Smooth muscle cell (in vitro differentiated cells): ENCODE measurements at regions not wholly inside any gene's neighbourhood (a gene's known extent, or its start where the extent isn't known, plus 50 kb on each side); places are given as distances from the start of the nearest gene placed in this dataset.

Source experiments
- DNase-seq: peaks from one replicate; lab custom pipeline; 2025; ENCODE audit not compliant: unreplicated experiment; lab: John Stamatoyannopoulos, UW
- H2AFZ ChIP-seq: fragments of 200-600 bp; sonication (generic); 2 replicates; pipeline ENCODE4 v1.6.0; 2016; ENCODE audit warnings: antibody characterized with exemption, low read depth, mild to moderate bottlenecking
- H3F3A ChIP-seq: fragments of 200-600 bp; sonication (generic); 2 replicates; pipeline ENCODE4 v1.6.0; 2017; ENCODE audit warnings: antibody characterized with exemption, low read depth
- H3K27ac ChIP-seq: fragments of 200-600 bp; sonication (generic); 2 replicates; pipeline ENCODE4 v1.5.1; 2016; ENCODE audit warnings: low read depth, mild to moderate bottlenecking
- H3K27me3 ChIP-seq: fragments of 200-600 bp; sonication (generic); 2 replicates; pipeline ENCODE4 v1.6.1; 2016; ENCODE audit warnings: low read depth, mild to moderate bottlenecking
- H3K36me3 ChIP-seq: fragments of 200-600 bp; sonication (generic); 2 replicates; pipeline ENCODE4 v1.5.1; 2016; ENCODE audit warnings: low read depth
- H3K4me1 ChIP-seq: fragments of 200-600 bp; sonication (generic); 2 replicates; pipeline ENCODE4 v1.5.1; 2016; ENCODE audit warnings: low read depth
- H3K4me2 ChIP-seq: fragments of 200-600 bp; sonication (generic); 2 replicates; pipeline ENCODE4 v1.6.0; 2016; ENCODE audit warnings: mild to moderate bottlenecking
- H3K4me3 ChIP-seq: fragments of 200-600 bp; sonication (generic); 2 replicates; pipeline ENCODE4 v1.5.1; 2016; ENCODE audit warnings: mild to moderate bottlenecking
- H3K79me2 ChIP-seq: fragments of 200-600 bp; sonication (generic); 2 replicates; pipeline ENCODE4 v1.6.0; 2016; ENCODE audit warnings: low read depth, mild to moderate bottlenecking
- H3K9ac ChIP-seq: fragments of 200-600 bp; sonication (generic); 2 replicates; pipeline ENCODE4 v1.6.0; 2016; ENCODE audit warnings: low read depth
- H3K9me3 ChIP-seq: fragments of 200-600 bp; sonication (generic); replicated peaks from 2 replicates; pipeline ENCODE4 v1.5.1; 2016; ENCODE audit warnings: low read depth
- H4K20me1 ChIP-seq: fragments of 200-600 bp; sonication (generic); 2 replicates; pipeline ENCODE4 v1.6.0; 2016; ENCODE audit warnings: low read depth
- CTCF ChIP-seq: fragments of 200-600 bp; sonication (generic); IDR thresholded peaks from 2 replicates; pipeline ENCODE4 v1.5.1; 2017; ENCODE audit warnings: borderline replicate concordance, mild to moderate bottlenecking, antibody characterized with exemption; ENCODE audit not compliant: insufficient read depth, poor library complexity, severe bottlenecking
- WGBS: methylation state at CpG from one replicate; pipeline ENCODE4 v1.1.7; 2016; ENCODE audit warnings: low lambda C conversion rate; 5-methylcytosine and 5-hydroxymethylcytosine counted together

- no peak for TF ChIP-seq CTCF
- H3K27me3 ChIP-seq = no peaks in the 10 kb centered on the region
These were observed 462.4 kb upstream of the SORCS1 start for GRCh38 chr10:107626862-107627261.

GRCh38 chr10:107623292-107623691 lies 458.8 kb upstream of the SORCS1 start:
- H3K27me3 ChIP-seq = no peaks in the 10 kb centered on the region
- H3K4me3 ChIP-seq = no peak overlapping the region
- no peak overlapping the region for H3K4me2 ChIP-seq
- DNase-seq = no peak
- no peaks in the 10 kb centered on the region for H3K36me3 ChIP-seq
- no peak overlapping the region for H3K9ac ChIP-seq
- H4K20me1 ChIP-seq = no peaks in the 10 kb centered on the region
- H2AFZ ChIP-seq = no peak overlapping the region
- no peaks in the 10 kb centered on the region for H3F3A ChIP-seq
- 88% methylated on average over 3 of the region's 3 CpGs for WGBS
- no peaks in the 10 kb centered on the region for H3K9me3 ChIP-seq
- no peaks in the 10 kb centered on the region for H3K4me1 ChIP-seq
- TF ChIP-seq CTCF = no peak
- no peak overlapping the region for H3K27ac ChIP-seq
- H3K79me2 ChIP-seq = no peaks in the 10 kb centered on the region

More at GRCh38 chr10:107626862-107627261, 462.4 kb upstream of the SORCS1 start:
- Histone ChIP-seq H3K9ac (no peak overlapping the region), H4K20me1 (no peaks in the 10 kb centered on the region), H2AFZ (no peak overlapping the region), H3F3A (no peaks in the 10 kb centered on the region), H3K9me3 (no peaks in the 10 kb centered on the region), H3K79me2 (no peaks in the 10 kb centered on the region), H3K27ac (no peak overlapping the region), H3K4me1 (no peaks in the 10 kb centered on the region), H3K4me3 (no peak overlapping the region), H3K36me3 (no peaks in the 10 kb centered on the region), H3K4me2 (no peak overlapping the region)
- 85% methylated on average over 3 of the region's 3 CpGs for WGBS
- DNase-seq = no peak

- Histone ChIP-seq H3K9ac (no peak overlapping the region), H3K36me3 (no peaks in the 10 kb centered on the region), H3F3A (no peaks in the 10 kb centered on the region), H3K27me3 (no peaks in the 10 kb centered on the region), H3K4me2 (no peak overlapping the region), H4K20me1 (no peaks in the 10 kb centered on the region), H3K79me2 (no peaks in the 10 kb centered on the region), H3K27ac (no peak overlapping the region), H3K4me3 (no peak overlapping the region), H3K4me1 (no peaks in the 10 kb centered on the region), H3K9me3 (no peaks in the 10 kb centered on the region), H2AFZ (no peak overlapping the region)
- no peak for DNase-seq
- TF ChIP-seq CTCF = no peak
- 100% methylated on average over 1 of the region's 1 CpG for whole genome bisulfite sequencing
These were observed 454.6 kb upstream of the SORCS1 start for GRCh38 chr10:107619139-107619538.

- Histone ChIP-seq H3K4me2 (no peak overlapping the region), H3F3A (no peaks in the 10 kb centered on the region), H3K79me2 (no peaks in the 10 kb centered on the region), H3K9ac (no peak overlapping the region), H3K36me3 (no peaks in the 10 kb centered on the region), H2AFZ (no peak overlapping the region), H3K4me1 (no peaks in the 10 kb centered on the region), H3K27ac (no peak overlapping the region), H3K27me3 (no peaks in the 10 kb centered on the region), H3K9me3 (no peaks in the 10 kb centered on the region), H3K4me3 (no peak overlapping the region), H4K20me1 (no peaks in the 10 kb centered on the region)
- no peak for DNase-seq
- TF ChIP-seq CTCF = no peak
- 83% methylated on average over 1 of the region's 1 CpG for WGBS
These were observed 454.0 kb upstream of the SORCS1 start for GRCh38 chr10:107618504-107618994.
